ENCODE measurements at regions not wholly inside any gene's neighbourhood (a gene's known extent, or its start where the extent isn't known, plus 50 kb on each side); places are given as distances from the start of the nearest gene placed in this dataset.

DNA sequence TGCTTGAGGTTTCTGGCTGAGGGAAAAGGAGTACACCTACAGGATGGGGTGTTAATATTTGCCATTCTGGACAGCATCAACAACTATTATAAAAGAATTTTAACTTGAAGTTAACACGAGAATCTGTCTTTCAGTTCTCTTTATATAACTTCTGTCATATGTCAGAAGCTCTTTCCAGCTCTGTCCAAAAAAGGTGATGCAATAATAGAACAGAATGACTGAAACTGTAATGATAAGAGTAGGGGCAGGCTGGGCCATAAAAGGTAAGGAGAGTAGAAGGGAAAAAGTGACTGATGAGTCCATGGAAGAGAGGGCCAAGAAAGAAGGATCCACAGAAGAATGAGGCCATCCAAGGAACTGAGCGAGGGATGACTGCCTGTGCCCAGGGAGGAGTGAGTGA is 966.7 kb upstream of the FBXO33 start:
- TF ChIP-seq, protein P1, sequence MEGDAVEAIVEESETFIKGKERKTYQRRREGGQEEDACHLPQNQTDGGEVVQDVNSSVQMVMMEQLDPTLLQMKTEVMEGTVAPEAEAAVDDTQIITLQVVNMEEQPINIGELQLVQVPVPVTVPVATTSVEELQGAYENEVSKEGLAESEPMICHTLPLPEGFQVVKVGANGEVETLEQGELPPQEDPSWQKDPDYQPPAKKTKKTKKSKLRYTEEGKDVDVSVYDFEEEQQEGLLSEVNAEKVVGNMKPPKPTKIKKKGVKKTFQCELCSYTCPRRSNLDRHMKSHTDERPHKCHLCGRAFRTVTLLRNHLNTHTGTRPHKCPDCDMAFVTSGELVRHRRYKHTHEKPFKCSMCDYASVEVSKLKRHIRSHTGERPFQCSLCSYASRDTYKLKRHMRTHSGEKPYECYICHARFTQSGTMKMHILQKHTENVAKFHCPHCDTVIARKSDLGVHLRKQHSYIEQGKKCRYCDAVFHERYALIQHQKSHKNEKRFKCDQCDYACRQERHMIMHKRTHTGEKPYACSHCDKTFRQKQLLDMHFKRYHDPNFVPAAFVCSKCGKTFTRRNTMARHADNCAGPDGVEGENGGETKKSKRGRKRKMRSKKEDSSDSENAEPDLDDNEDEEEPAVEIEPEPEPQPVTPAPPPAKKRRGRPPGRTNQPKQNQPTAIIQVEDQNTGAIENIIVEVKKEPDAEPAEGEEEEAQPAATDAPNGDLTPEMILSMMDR (conservative IDR thresholded peaks at IDR 0.05) = no peak
- no peak overlapping the region for H3K4me3 ChIP-seq (ENCODE audit: low read length)
- peaks cover 8% of the 10 kb centered on the region for H3K4me1 Mint-ChIP-seq
- DNase-seq = no peak
- H3K27ac ChIP-seq (ENCODE audit: low read depth, low read length) = no peak overlapping the region
- no peaks in the 10 kb centered on the region for H3K9me3 Mint-ChIP-seq
- no peaks in the 10 kb centered on the region for H3K36me3 ChIP-seq (ENCODE audit: control insufficient read depth, insufficient read depth, low read length)
- 67 to 88% methylated on average over 1 to 2 of the region's 2 CpGs for WGBS, 2 experiments (ENCODE audit: insufficient coverage in 1 of 2, insufficient read length in 1 of 2)
- H3K9ac ChIP-seq (ENCODE audit: extremely low read depth, low read length, poor library complexity, severe bottlenecking) = no peak overlapping the region
- no peaks in the 10 kb centered on the region for H3K27me3 ChIP-seq (ENCODE audit: control insufficient read depth, insufficient read depth, low read length, poor library complexity, severe bottlenecking)
- no peaks in the 10 kb centered on the region for H3K9me3 ChIP-seq (ENCODE audit: control insufficient read depth, low read length)
- H3K4me3 Mint-ChIP-seq = no peak overlapping the region
- H3K27ac Mint-ChIP-seq = no peak overlapping the region
- H3K36me3 Mint-ChIP-seq (ENCODE audit: low read depth) = no peaks in the 10 kb centered on the region
- no peaks in the 10 kb centered on the region for H3K4me1 ChIP-seq (ENCODE audit: control insufficient read depth, insufficient read depth, low read length)
- H3K27me3 Mint-ChIP-seq (ENCODE audit: insufficient read depth) = no peaks in the 10 kb centered on the region

DNA sequence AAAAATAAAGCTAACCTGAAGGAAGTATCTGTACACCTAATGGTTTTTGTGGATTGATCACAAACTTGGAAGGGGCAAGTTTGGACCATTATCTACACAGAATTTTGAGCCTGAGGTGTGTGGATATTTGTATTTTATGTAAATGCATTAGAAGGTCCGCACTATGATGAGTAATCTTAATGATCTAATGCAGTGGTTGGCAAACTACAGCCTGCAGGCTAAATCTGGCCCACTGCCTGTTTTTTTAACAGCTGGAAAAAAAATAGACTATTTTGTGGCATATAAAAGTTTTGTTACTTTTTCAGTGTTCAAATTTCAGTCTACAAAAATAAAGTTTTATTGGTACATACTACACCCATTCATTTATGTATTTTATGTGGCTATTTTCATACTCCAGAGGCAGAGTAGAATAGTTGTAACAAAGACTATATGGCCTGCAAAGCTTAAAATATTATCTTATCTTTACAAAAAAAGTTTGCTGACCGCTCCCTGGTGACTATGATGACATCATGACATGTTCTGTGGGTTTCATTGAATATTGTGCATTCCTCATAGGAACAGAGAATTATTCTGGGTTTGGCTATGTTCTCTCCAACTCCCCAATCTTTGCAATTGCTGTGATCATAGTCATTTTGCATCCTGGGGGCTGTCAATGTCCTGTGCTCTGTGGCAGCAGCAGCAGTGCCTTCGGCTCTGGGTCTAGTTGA is 962.6 kb upstream of the FBXO33 start:
- Histone ChIP-seq H3K27ac (ENCODE audit: low read depth, low read length) (no peak overlapping the region), H3K4me1 (ENCODE audit: control insufficient read depth, insufficient read depth, low read length) (no peaks in the 10 kb centered on the region), H3K27me3 (ENCODE audit: control insufficient read depth, insufficient read depth, low read length, poor library complexity, severe bottlenecking) (no peaks in the 10 kb centered on the region), H3K36me3 (ENCODE audit: control insufficient read depth, insufficient read depth, low read length) (no peaks in the 10 kb centered on the region), H3K9ac (ENCODE audit: extremely low read depth, low read length, poor library complexity, severe bottlenecking) (no peak overlapping the region), H3K4me3 (ENCODE audit: low read length) (no peak overlapping the region), H3K9me3 (ENCODE audit: control insufficient read depth, low read length) (no peaks in the 10 kb centered on the region)
- Mint-ChIP-seq H3K4me1 (peaks cover 8% of the 10 kb centered on the region), H3K9me3 (no peaks in the 10 kb centered on the region), H3K27me3 (ENCODE audit: insufficient read depth) (no peaks in the 10 kb centered on the region), H3K27ac (no peak overlapping the region), H3K4me3 (no peak overlapping the region), H3K36me3 (ENCODE audit: low read depth) (no peaks in the 10 kb centered on the region)
- WGBS, 2 experiments (ENCODE audit: insufficient coverage in 1 of 2, insufficient read length in 1 of 2) = 91 to 100% methylated on average over 1 to 3 of the region's 3 CpGs
- no peak for DNase-seq
- TF ChIP-seq, protein P1 (conservative IDR thresholded peaks at IDR 0.05) = no peak

DNA sequence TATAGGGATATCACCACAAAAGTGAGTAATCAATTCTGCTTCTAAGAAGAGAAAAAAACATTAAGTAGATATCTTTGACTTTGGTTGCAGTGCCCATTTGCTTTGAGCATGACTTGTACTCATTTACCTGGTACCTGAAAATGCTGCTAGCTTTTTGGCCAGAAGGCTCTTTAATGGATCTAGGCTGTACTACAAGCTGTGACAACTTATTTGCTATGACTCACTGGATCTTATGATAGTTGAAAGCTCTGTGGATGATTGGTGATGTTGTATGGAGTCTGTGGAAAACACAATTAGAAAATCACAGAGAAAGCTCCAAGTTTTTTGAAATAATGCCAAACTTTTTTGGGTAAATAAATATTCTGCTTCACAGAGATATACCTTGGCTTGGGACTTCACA is 960.9 kb upstream of the FBXO33 start:
- no peak overlapping the region for H3K9ac ChIP-seq (ENCODE audit: extremely low read depth, low read length, poor library complexity, severe bottlenecking)
- no peaks in the 10 kb centered on the region for H3K9me3 Mint-ChIP-seq
- H3K4me3 Mint-ChIP-seq = no peak overlapping the region
- H3K4me3 ChIP-seq (ENCODE audit: low read length) = no peak overlapping the region
- H3K4me1 ChIP-seq (ENCODE audit: control insufficient read depth, insufficient read depth, low read length) = no peaks in the 10 kb centered on the region
- no peak overlapping the region for H3K27ac ChIP-seq (ENCODE audit: low read depth, low read length)
- no peaks in the 10 kb centered on the region for H3K27me3 Mint-ChIP-seq (ENCODE audit: insufficient read depth)
- no peaks in the 10 kb centered on the region for H3K27me3 ChIP-seq (ENCODE audit: control insufficient read depth, insufficient read depth, low read length, poor library complexity, severe bottlenecking)
- H3K36me3 ChIP-seq (ENCODE audit: control insufficient read depth, insufficient read depth, low read length) = no peaks in the 10 kb centered on the region
- TF ChIP-seq, protein P1 (conservative IDR thresholded peaks at IDR 0.05) = no peak
- H3K4me1 Mint-ChIP-seq = peaks cover 8% of the 10 kb centered on the region
- H3K36me3 Mint-ChIP-seq (ENCODE audit: low read depth) = no peaks in the 10 kb centered on the region
- DNase-seq = no peak
- no peak overlapping the region for H3K27ac Mint-ChIP-seq
- H3K9me3 ChIP-seq (ENCODE audit: control insufficient read depth, low read length) = no peaks in the 10 kb centered on the region
